Common myeloid progenitor, CD34-positive (primary cell): ENCODE measurements at regions not wholly inside any gene's neighbourhood (a gene's known extent, or its start where the extent isn't known, plus 50 kb on each side); places are given as distances from the start of the nearest gene placed in this dataset.

Experiments used
- CTCF ChIA-PET: fragments of 350-600 bp; sonication (Branson Sonifier 250); formaldehyde crosslinking; loops from one replicate; lab custom pipeline; 2021; ENCODE audit warnings: antibody characterized with exemption; lab: Charles Lee
- POLR2A ChIA-PET: fragments of 350-600 bp; sonication (Branson Sonifier 250); formaldehyde crosslinking; loops from one replicate; lab custom pipeline; 2021; ENCODE audit warnings: antibody characterized with exemption; lab: Charles Lee
- DNase-seq, 3 donors: peaks; one replicate each; pipeline versions ENCODE4 v3.0.0 to v3.0.0-alpha.2; 2013
- H3K27ac ChIP-seq, 2 experiments: 1 replicate in 1 of 2; 2 replicates in 1 of 2; pipeline ENCODE4 v1.7.0; 2013; ENCODE audit warnings: inconsistent platforms in 2 of 2, low read length in 2 of 2, mild to moderate bottlenecking in 2 of 2, low read depth in 1 of 2, moderate library complexity in 1 of 2; ENCODE audit not compliant: severe bottlenecking in 2 of 2, insufficient read depth in 1 of 2, poor library complexity in 1 of 2
- H3K27me3 ChIP-seq, 5 experiments: replicated peaks in 2 of 5; 1 replicate in 3 of 5; 2 replicates in 2 of 5; pipeline versions ENCODE4 v1.6.1 to v1.7.0; 2013; ENCODE audit warnings: low read length in 4 of 5, mild to moderate bottlenecking in 2 of 5, moderate library complexity in 2 of 5, inconsistent platforms in 1 of 5; ENCODE audit not compliant: insufficient read depth in 5 of 5, control insufficient read depth in 4 of 5
- H3K36me3 ChIP-seq, 4 experiments: 1 replicate in 2 of 4; 2 replicates in 2 of 4; pipeline versions ENCODE4 v1.6.1 to v1.7.0; 2013; ENCODE audit warnings: low read length in 3 of 4, control low read depth in 1 of 4, mild to moderate bottlenecking in 1 of 4; ENCODE audit not compliant: control insufficient read depth in 4 of 4, insufficient read depth in 4 of 4
- H3K4me1 ChIP-seq, 4 experiments: 1 replicate in 3 of 4; 2 replicates in 1 of 4; pipeline versions ENCODE4 v1.6.1 to v1.7.1; 2013; ENCODE audit warnings: low read length in 3 of 4, mild to moderate bottlenecking in 3 of 4, control low read depth in 1 of 4, inconsistent platforms in 1 of 4, moderate library complexity in 1 of 4; ENCODE audit not compliant: control insufficient read depth in 4 of 4, insufficient read depth in 4 of 4; ENCODE audit errors: control extremely low read depth in 1 of 4
- H3K4me3 ChIP-seq, 7 experiments: 1 replicate in 4 of 7; 2 replicates in 3 of 7; pipeline versions ENCODE4 v1.5.1 to v1.7.0; 2013; ENCODE audit warnings: mild to moderate bottlenecking in 7 of 7, low read length in 6 of 7, moderate library complexity in 6 of 7, inconsistent platforms in 2 of 7, low read depth in 2 of 7, control low read depth in 1 of 7; ENCODE audit not compliant: insufficient read depth in 4 of 7, control insufficient read depth in 1 of 7; ENCODE audit errors: extremely low read depth in 1 of 7
- H3K9me3 ChIP-seq, 5 experiments: 1 replicate in 4 of 5; 2 replicates in 1 of 5; pipeline versions ENCODE4 v1.6.1 to v1.7.1; 2013; ENCODE audit warnings: low read length in 4 of 5, mild to moderate bottlenecking in 2 of 5, inconsistent platforms in 1 of 5, low read depth in 1 of 5, moderate library complexity in 1 of 5; ENCODE audit not compliant: control insufficient read depth in 4 of 5, insufficient read depth in 2 of 5; ENCODE audit errors: control extremely low read depth in 1 of 5
- WGBS: methylation state at CpG from one replicate; pipeline ENCODE4 v1.1.5; 2013; ENCODE audit not compliant: insufficient coverage; 5-methylcytosine and 5-hydroxymethylcytosine counted together

DNA sequence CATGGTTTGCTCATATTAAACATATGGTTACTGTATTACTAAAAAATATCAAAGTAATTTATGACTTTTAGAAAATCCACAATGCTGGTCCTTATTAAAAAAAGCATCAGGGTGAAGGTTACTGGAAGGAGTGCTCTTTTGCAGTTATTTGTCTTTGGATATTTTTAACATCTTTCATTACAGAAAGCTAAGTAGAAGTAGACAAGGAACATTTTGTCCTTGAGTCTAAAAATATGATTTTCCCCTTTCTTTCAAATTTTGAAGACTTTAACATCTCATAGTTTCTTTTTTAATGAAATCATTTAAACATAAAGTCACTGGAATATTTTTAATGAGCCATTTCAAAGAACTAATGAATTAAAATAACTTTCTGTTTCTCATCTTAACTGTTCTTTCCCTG, 110.1 kb upstream of the TNS3 start:
- POLR2A ChIA-PET = no interaction called here
- Histone ChIP-seq H3K27ac (no peak overlapping the region), H3K9me3 (no peaks in the 10 kb centered on the region), H3K4me1 (peaks cover 4 to 8% (median 6%) of the 10 kb centered on the region in 4 experiments), H3K27me3 (no peaks in the 10 kb centered on the region), H3K4me3 (no peak overlapping the region), H3K36me3 (no peaks in the 10 kb centered on the region)
- CTCF ChIA-PET = no interaction called here
- no peak for DNase-seq

GRCh38 chr7:47690902-47691558, 109.1 kb upstream of the TNS3 start:
- no peaks in the 10 kb centered on the region for H3K27me3 ChIP-seq
- WGBS = 65% methylated on average over 3 of the region's 3 CpGs
- DNase-seq = peak in 2 of 3 donors; percentile 21 to 38
- H3K36me3 ChIP-seq = no peaks in the 10 kb centered on the region
- no peak overlapping the region for H3K27ac ChIP-seq
- ChIA-PET POLR2A (no interaction called here), CTCF (interaction anchor here (0.8 to 1.3 kb wide), 2 partner anchors 10 to 21 kb away, joined by 3 to 4 read pairs; no protein-coding TSS in a partner anchor)
- H3K4me3 ChIP-seq = no peak overlapping the region
- peaks cover 4 to 8% (median 6%) of the 10 kb centered on the region in 4 experiments for H3K4me1 ChIP-seq
- no peaks in the 10 kb centered on the region for H3K9me3 ChIP-seq

- H3K4me3 ChIP-seq = no peak overlapping the region
- H3K4me1 ChIP-seq = peaks cover 4 to 8% (median 6%) of the 10 kb centered on the region in 4 experiments
- no peak overlapping the region for H3K27ac ChIP-seq
- POLR2A ChIA-PET = no interaction called here
- WGBS = 94% methylated on average over 3 of the region's 4 CpGs
- H3K36me3 ChIP-seq = no peaks in the 10 kb centered on the region
- no peak for DNase-seq
- CTCF ChIA-PET = interaction anchor here (1.1 to 1.3 kb wide), 2 partner anchors 9 to 11 kb away, joined by 3 to 4 read pairs; no protein-coding TSS in a partner anchor
- no peaks in the 10 kb centered on the region for H3K9me3 ChIP-seq
- H3K27me3 ChIP-seq = no peaks in the 10 kb centered on the region
Measured at GRCh38 chr7:47689558-47689957, 107.6 kb upstream of the TNS3 start.

- ChIA-PET POLR2A (no interaction called here), CTCF (no interaction called here)
- Histone ChIP-seq H3K9me3 (no peaks in the 10 kb centered on the region), H3K27me3 (no peaks in the 10 kb centered on the region), H3K36me3 (no peaks in the 10 kb centered on the region), H3K27ac (no peak overlapping the region), H3K4me1 (peaks cover 4 to 8% (median 6%) of the 10 kb centered on the region in 4 experiments), H3K4me3 (no peak overlapping the region)
- no peak for DNase-seq
- 96% methylated on average over 14 of the region's 15 CpGs for WGBS
Measured at GRCh38 chr7:47688311-47689100, 106.6 kb upstream of the TNS3 start.

DNA sequence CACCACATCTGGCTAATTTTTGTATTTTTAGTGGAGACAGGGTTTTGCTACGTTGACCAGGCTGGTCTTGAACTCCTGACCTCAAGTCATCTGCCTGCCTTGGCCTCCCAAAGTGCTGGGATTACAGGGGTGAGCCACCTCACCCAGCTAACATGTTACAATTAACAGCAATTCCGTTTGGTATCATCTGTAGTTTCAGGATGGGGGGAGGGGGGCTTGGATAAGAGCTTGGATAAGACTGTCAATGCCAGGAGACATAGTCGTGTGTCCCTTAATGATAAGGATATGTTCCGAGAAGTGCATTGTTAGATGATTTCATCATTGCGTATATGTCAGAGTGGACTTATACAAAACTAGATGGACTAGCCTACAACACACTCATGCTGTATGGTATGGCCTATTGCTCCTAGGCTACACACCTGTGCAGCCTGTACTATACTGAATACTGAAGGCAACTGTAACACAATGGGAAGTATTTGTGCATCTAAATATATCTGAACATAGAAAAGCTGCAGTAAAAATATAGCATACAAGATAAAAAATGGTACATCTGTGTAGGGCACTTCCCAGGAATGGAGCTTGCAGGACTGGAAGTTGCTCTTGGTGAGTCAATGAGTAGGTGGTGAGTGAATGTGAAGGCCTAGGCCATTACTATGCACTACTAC, 103.9 kb upstream of the TNS3 start:
- H3K36me3 ChIP-seq = no peaks in the 10 kb centered on the region
- H3K9me3 ChIP-seq = no peaks in the 10 kb centered on the region
- H3K4me3 ChIP-seq = no peak overlapping the region
- no peaks in the 10 kb centered on the region for H3K27me3 ChIP-seq
- peaks cover 4 to 8% (median 6%) of the 10 kb centered on the region in 4 experiments for H3K4me1 ChIP-seq
- CTCF ChIA-PET = interaction anchor here (0.6 to 1.3 kb wide), 2 partner anchors 51 to 202 kb away, joined by 3 read pairs; no protein-coding TSS in a partner anchor
- H3K27ac ChIP-seq = no peak overlapping the region
- DNase-seq = no peak
- POLR2A ChIA-PET = no interaction called here
- WGBS = 100% methylated on average over 3 of the region's 5 CpGs

GRCh38 chr7:47685151-47685550, 103.2 kb upstream of the TNS3 start:
- Histone ChIP-seq H3K27ac (no peak overlapping the region), H3K27me3 (no peaks in the 10 kb centered on the region), H3K9me3 (no peaks in the 10 kb centered on the region), H3K36me3 (no peaks in the 10 kb centered on the region), H3K4me3 (no peak overlapping the region), H3K4me1 (peaks cover 4 to 8% (median 6%) of the 10 kb centered on the region in 4 experiments)
- 94% methylated on average over 2 of the region's 3 CpGs for WGBS
- CTCF ChIA-PET = interaction anchor here (1.3 to 1.5 kb wide), 2 partner anchors 12 to 50 kb away, joined by 3 read pairs; no protein-coding TSS in a partner anchor
- POLR2A ChIA-PET = no interaction called here
- no peak for DNase-seq
